OCI-LY7 (cell line): ENCODE measurements at regions not wholly inside any gene's neighbourhood (a gene's known extent, or its start where the extent isn't known, plus 50 kb on each side); places are given as distances from the start of the nearest gene placed in this dataset.

ENCODE experiments used
- BruUV-seq: library from RNA; stranded (reverse); fragments of 400-500 nt; replicated peaks from 2 replicates; lab custom pipeline; 2021; lab: Mats Ljungman, UMichigan
- CTCF ChIA-PET: fragments of 300-600 bp; sonication (Branson Sonifier 250); formaldehyde crosslinking; loops from one replicate; lab custom pipeline; 2022; ENCODE audit warnings: antibody characterized with exemption; ENCODE audit not compliant: unreplicated experiment; lab: Charles Lee
- POLR2A ChIA-PET: fragments of 300-600 bp; sonication (Branson Sonifier 250); formaldehyde crosslinking; loops from one replicate; lab custom pipeline; 2022; ENCODE audit warnings: antibody characterized with exemption; lab: Charles Lee
- DNase-seq: peaks from one replicate; pipeline ENCODE4 v3.0.0-alpha.2; 2015; ENCODE audit warnings: low spot score
- H2AFZ ChIP-seq: fragments of 200-600 bp; sonication (generic), shearing (Covaris generic); 2 replicates; pipeline ENCODE4 v1.6.1; 2014; ENCODE audit warnings: mild to moderate bottlenecking, antibody characterized with exemption, low read length, moderate library complexity
- H3K27ac ChIP-seq: fragments of 200-600 bp; sonication (generic); 2 replicates; pipeline ENCODE4 v1.5.1; 2014; ENCODE audit warnings: mixed run types, low read depth, mild to moderate bottlenecking, moderate library complexity, low read length, inconsistent platforms; ENCODE audit not compliant: poor library complexity, severe bottlenecking
- H3K36me3 ChIP-seq: fragments of 200-600 bp; sonication (generic); 2 replicates; pipeline ENCODE4 v1.6.1; 2014; ENCODE audit warnings: mild to moderate bottlenecking, antibody characterized with exemption, low read length, moderate library complexity, mixed read lengths; ENCODE audit not compliant: insufficient read depth
- H3K4me1 ChIP-seq: fragments of 200-600 bp; sonication (generic); 2 replicates; pipeline ENCODE4 v1.5.1; 2014; ENCODE audit warnings: mild to moderate bottlenecking, low read length; ENCODE audit not compliant: insufficient read depth, poor library complexity, severe bottlenecking
- H3K4me2 ChIP-seq: fragments of 200-600 bp; sonication (generic); 2 replicates; pipeline ENCODE4 v1.6.1; 2014; ENCODE audit warnings: mild to moderate bottlenecking, low read length
- H3K4me3 ChIP-seq: fragments of 200-600 bp; sonication (generic); 2 replicates; pipeline ENCODE4 v1.5.1; 2014; ENCODE audit warnings: mild to moderate bottlenecking, low read depth, low read length; ENCODE audit not compliant: poor library complexity, severe bottlenecking
- H3K79me2 ChIP-seq: fragments of 200-600 bp; sonication (generic); 2 replicates; pipeline ENCODE4 v1.6.1; 2016; ENCODE audit warnings: low read depth, mild to moderate bottlenecking, low read length, moderate library complexity, mixed read lengths; ENCODE audit not compliant: insufficient read depth
- H3K9me2 ChIP-seq: fragments of 200-600 bp; sonication (generic); 2 replicates; pipeline ENCODE4 v1.6.1; 2016; ENCODE audit warnings: mild to moderate bottlenecking, low read length, mixed read lengths; ENCODE audit not compliant: insufficient read depth
- H3K9me3 ChIP-seq: fragments of 200-600 bp; sonication (generic); 2 replicates; pipeline ENCODE4 v1.6.1; 2014; ENCODE audit warnings: mild to moderate bottlenecking, mixed run types, low read length, mixed read lengths
- H4K20me1 ChIP-seq: fragments of 200-600 bp; sonication (generic); 2 replicates; pipeline ENCODE4 v1.6.1; 2014; ENCODE audit warnings: mild to moderate bottlenecking, antibody characterized with exemption, low read length, moderate library complexity, mixed read lengths; ENCODE audit not compliant: insufficient read depth
- EZH2phosphoT487 ChIP-seq: fragments of 200-600 bp; sonication (generic); IDR thresholded peaks from 2 replicates; pipeline ENCODE4 v1.6.1; 2018; ENCODE audit warnings: low read depth, borderline replicate concordance, mild to moderate bottlenecking, mixed run types, antibody characterized with exemption, low read length, moderate library complexity, mixed read lengths
- intact Hi-C: fragments of 100-400 bp; cut with micrococcal nuclease; formaldehyde crosslinking; loops from one replicate; pipeline ENCODE4 v1.10.0; 2022; ENCODE audit not compliant: unreplicated experiment
- TF ChIP-seq, protein P1 (sequence below): fragments of 200-600 bp; sonication (generic); conservative IDR thresholded peaks from 2 replicates; pipeline ENCODE4 v1.5.1; 2014; ENCODE audit warnings: mild to moderate bottlenecking, antibody characterized with exemption, low read length, moderate library complexity, mixed read lengths

DNA sequence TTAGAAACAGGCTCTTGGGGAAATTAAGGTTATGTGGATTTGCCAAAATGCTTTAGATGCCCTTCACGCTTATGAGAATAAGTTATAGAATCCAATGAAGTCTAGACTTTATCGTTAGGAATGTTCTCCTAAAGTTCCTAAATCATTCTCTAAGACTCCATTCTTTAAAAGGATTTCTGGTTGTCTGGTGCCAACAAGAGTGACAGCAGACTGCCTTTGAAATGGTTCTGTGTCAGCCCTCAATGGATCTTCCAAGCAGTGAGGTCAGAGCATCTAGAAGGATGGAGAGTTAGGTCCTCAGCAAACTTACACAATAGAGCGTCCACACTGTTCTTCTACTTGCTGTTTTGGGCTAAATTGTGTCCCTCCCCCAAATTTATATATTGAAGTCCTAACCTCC lies 473.3 kb downstream of the GATA3 start:
- Histone ChIP-seq H4K20me1 (no peaks in the 10 kb centered on the region), H3K4me3 (no peak overlapping the region), H3K27ac (no peak overlapping the region), H3K9me2 (no peaks in the 10 kb centered on the region), H3K4me1 (no peaks in the 10 kb centered on the region), H3K79me2 (no peaks in the 10 kb centered on the region), H3K4me2 (no peak overlapping the region), H3K9me3 (no peaks in the 10 kb centered on the region), H3K36me3 (no peaks in the 10 kb centered on the region), H2AFZ (no peak overlapping the region)
- TF ChIP-seq, protein P1, sequence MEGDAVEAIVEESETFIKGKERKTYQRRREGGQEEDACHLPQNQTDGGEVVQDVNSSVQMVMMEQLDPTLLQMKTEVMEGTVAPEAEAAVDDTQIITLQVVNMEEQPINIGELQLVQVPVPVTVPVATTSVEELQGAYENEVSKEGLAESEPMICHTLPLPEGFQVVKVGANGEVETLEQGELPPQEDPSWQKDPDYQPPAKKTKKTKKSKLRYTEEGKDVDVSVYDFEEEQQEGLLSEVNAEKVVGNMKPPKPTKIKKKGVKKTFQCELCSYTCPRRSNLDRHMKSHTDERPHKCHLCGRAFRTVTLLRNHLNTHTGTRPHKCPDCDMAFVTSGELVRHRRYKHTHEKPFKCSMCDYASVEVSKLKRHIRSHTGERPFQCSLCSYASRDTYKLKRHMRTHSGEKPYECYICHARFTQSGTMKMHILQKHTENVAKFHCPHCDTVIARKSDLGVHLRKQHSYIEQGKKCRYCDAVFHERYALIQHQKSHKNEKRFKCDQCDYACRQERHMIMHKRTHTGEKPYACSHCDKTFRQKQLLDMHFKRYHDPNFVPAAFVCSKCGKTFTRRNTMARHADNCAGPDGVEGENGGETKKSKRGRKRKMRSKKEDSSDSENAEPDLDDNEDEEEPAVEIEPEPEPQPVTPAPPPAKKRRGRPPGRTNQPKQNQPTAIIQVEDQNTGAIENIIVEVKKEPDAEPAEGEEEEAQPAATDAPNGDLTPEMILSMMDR, result no peak
- POLR2A ChIA-PET, result no interaction called here
- intact Hi-C loops, result no loop called here
- DNase-seq, result no peak
- CTCF ChIA-PET, result no interaction called here
- BruUV-seq, result no TSS peak

DNA sequence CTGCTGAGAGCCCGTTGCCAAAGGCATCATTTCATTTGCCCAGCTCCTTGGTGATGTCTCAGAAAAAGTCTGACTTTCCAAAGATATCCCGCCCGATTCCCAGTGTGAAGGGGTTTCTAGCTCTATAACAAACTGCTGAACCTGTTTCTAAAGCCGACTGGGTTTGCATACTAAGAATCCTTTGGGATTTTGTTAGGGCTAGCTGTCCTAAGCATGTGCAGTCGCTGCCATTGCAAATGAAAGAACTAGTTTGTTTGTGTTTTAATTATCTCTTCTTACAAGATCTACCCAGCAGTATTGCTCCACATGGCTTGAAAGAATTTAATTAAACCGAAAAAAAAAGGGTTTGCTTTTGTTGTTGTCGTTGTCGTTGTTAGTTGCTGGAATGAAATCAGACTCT lies 476.6 kb downstream of the GATA3 start:
- Histone ChIP-seq H3K79me2 (no peaks in the 10 kb centered on the region), H3K4me1 (no peaks in the 10 kb centered on the region), H3K4me3 (no peak overlapping the region), H3K36me3 (no peaks in the 10 kb centered on the region), H2AFZ (no peak overlapping the region), H3K9me2 (no peaks in the 10 kb centered on the region), H3K27ac (no peak overlapping the region), H3K9me3 (no peaks in the 10 kb centered on the region), H3K4me2 (no peak overlapping the region), H4K20me1 (no peaks in the 10 kb centered on the region)
- ChIA-PET POLR2A (no interaction called here), CTCF (no interaction called here)
- intact Hi-C loops, result no loop called here
- TF ChIP-seq, protein P1, result no peak
- TF ChIP-seq EZH2phosphoT487, result no peak
- BruUV-seq, result no TSS peak
- DNase-seq, result no peak

DNA sequence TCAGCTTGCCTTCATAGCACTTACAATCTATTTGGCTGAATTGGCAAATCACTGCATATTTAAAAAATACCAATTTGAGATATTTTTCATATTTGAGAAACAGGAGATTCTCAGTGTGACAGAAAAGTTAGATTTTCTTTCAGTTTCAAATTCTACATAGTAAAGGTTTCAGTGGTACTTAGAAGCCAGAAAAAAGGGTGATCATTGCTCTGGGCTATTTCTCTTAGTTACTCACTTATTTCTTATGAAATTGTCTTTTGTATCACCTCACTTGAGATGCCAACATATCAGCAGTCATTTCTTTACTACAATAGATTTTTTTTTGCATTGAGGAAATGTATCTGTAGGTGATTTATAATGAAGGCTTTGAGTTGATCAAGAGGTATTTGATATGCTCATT lies 478.2 kb downstream of the GATA3 start:
- H3K4me3 ChIP-seq, result no peak overlapping the region
- no peaks in the 10 kb centered on the region for H3K4me1 ChIP-seq
- TF ChIP-seq, protein P1, result no peak
- no peak for TF ChIP-seq EZH2phosphoT487
- H2AFZ ChIP-seq, result no peak overlapping the region
- no peaks in the 10 kb centered on the region for H3K36me3 ChIP-seq
- intact Hi-C loops, result no loop called here
- DNase-seq, result no peak
- no peaks in the 10 kb centered on the region for H3K9me2 ChIP-seq
- no peaks in the 10 kb centered on the region for H3K79me2 ChIP-seq
- H3K9me3 ChIP-seq, result no peaks in the 10 kb centered on the region
- CTCF ChIA-PET, result no interaction called here
- no peak overlapping the region for H3K27ac ChIP-seq
- no peak overlapping the region for H3K4me2 ChIP-seq
- no TSS peak for BruUV-seq
- H4K20me1 ChIP-seq, result no peaks in the 10 kb centered on the region
- POLR2A ChIA-PET, result interaction anchor here (0.6 kb wide), 1 partner anchor 8 kb away, joined by 4 read pairs; no protein-coding TSS in a partner anchor
